NCI-H2227 treated with DMSO at 0.1 percent for 48 hours (cell line): ENCODE measurements at regions not wholly inside any gene's neighbourhood (a gene's known extent, or its start where the extent isn't known, plus 50 kb on each side); places are given as distances from the start of the nearest gene placed in this dataset.

Experiments
- DNase-seq: peaks from one replicate; lab custom pipeline; 2025; lab: John Stamatoyannopoulos, UW

GRCh38 chr10:33126742-33127141 lies 168.7 kb upstream of the ITGB1 start:
- no peak for DNase-seq

- DNase-seq: no peak
These were observed 167.8 kb upstream of the ITGB1 start for GRCh38 chr10:33125522-33126517.

- DNase-seq: no peak
These were observed 167.1 kb upstream of the ITGB1 start for GRCh38 chr10:33125111-33125510.

GRCh38 chr10:33123680-33124079 lies 165.7 kb upstream of the ITGB1 start:
- no peak for DNase-seq

- DNase-seq: no peak
These were observed 164.2 kb upstream of the ITGB1 start for GRCh38 chr10:33122014-33122809.

- DNase-seq: no peak
These were observed 162.7 kb upstream of the ITGB1 start for GRCh38 chr10:33120700-33121099.

GRCh38 chr10:33120275-33120674 lies 162.2 kb upstream of the ITGB1 start:
- no peak for DNase-seq

GRCh38 chr10:33117816-33118215 lies 159.8 kb upstream of the ITGB1 start:
- DNase-seq: no peak

- no peak for DNase-seq
These were observed 159.2 kb upstream of the ITGB1 start for GRCh38 chr10:33117230-33117629.

- no peak for DNase-seq
These were observed 158.0 kb upstream of the ITGB1 start for GRCh38 chr10:33115738-33116719.

- DNase-seq: no peak
These were observed 156.5 kb upstream of the ITGB1 start for GRCh38 chr10:33114451-33114952.

- DNase-seq: no peak
These were observed 155.4 kb upstream of the ITGB1 start for GRCh38 chr10:33113466-33113865.

GRCh38 chr10:33112831-33113455 lies 154.9 kb upstream of the ITGB1 start:
- no peak for DNase-seq

GRCh38 chr10:33111488-33112051 lies 153.5 kb upstream of the ITGB1 start:
- no peak for DNase-seq

GRCh38 chr10:33109788-33110469 lies 151.9 kb upstream of the ITGB1 start:
- no peak for DNase-seq

- DNase-seq: no peak
These were observed 151.4 kb upstream of the ITGB1 start for GRCh38 chr10:33109384-33109783.

- DNase-seq: no peak
These were observed 149.9 kb upstream of the ITGB1 start for GRCh38 chr10:33107953-33108352.

GRCh38 chr10:33106767-33107166 lies 148.7 kb upstream of the ITGB1 start:
- no peak for DNase-seq

- DNase-seq: no peak
These were observed 145.9 kb upstream of the ITGB1 start for GRCh38 chr10:33103863-33104379.

GRCh38 chr10:33102071-33102470 lies 144.0 kb upstream of the ITGB1 start:
- DNase-seq: no peak
